HepG2 (cell line): ENCODE measurements at regions not wholly inside any gene's neighbourhood (a gene's known extent, or its start where the extent isn't known, plus 50 kb on each side); places are given as distances from the start of the nearest gene placed in this dataset.

Experiments used
- REPIN1 ChIP-seq: sonication (generic); formaldehyde crosslinking; IDR thresholded peaks from 2 replicates; pipeline ENCODE4 v1.8.0; 2022; ENCODE audit warnings: missing genetic modification reagents, low read depth, mild to moderate bottlenecking, borderline replicate concordance
- SOX6 ChIP-seq, 2 experiments: fragments of 450-650 bp in 1 of 2; sonication (generic) in 1 of 2; formaldehyde crosslinking in 1 of 2; IDR thresholded peaks; 2 replicates each; pipeline versions ENCODE4 v1.4.0 to v1.6.1; 2017 to 2020; ENCODE audit warnings: antibody characterized with exemption in 1 of 2, mild to moderate bottlenecking in 1 of 2, missing genetic modification reagents in 1 of 2
- TF ChIP-seq, protein P1 (sequence below): sonication (generic); formaldehyde crosslinking; IDR thresholded peaks from 2 replicates; pipeline ENCODE4 v1.4.0; 2020; ENCODE audit warnings: missing genetic modification reagents

- no peak for TF ChIP-seq SOX6 (IDR thresholded peaks at IDR 0.05)
- TF ChIP-seq SOX6 (CRISPR knock-in tag; IDR thresholded peaks at IDR 0.05): no peak
- TF ChIP-seq REPIN1 (CRISPR knock-in tag): no peak
- TF ChIP-seq, protein P1, sequence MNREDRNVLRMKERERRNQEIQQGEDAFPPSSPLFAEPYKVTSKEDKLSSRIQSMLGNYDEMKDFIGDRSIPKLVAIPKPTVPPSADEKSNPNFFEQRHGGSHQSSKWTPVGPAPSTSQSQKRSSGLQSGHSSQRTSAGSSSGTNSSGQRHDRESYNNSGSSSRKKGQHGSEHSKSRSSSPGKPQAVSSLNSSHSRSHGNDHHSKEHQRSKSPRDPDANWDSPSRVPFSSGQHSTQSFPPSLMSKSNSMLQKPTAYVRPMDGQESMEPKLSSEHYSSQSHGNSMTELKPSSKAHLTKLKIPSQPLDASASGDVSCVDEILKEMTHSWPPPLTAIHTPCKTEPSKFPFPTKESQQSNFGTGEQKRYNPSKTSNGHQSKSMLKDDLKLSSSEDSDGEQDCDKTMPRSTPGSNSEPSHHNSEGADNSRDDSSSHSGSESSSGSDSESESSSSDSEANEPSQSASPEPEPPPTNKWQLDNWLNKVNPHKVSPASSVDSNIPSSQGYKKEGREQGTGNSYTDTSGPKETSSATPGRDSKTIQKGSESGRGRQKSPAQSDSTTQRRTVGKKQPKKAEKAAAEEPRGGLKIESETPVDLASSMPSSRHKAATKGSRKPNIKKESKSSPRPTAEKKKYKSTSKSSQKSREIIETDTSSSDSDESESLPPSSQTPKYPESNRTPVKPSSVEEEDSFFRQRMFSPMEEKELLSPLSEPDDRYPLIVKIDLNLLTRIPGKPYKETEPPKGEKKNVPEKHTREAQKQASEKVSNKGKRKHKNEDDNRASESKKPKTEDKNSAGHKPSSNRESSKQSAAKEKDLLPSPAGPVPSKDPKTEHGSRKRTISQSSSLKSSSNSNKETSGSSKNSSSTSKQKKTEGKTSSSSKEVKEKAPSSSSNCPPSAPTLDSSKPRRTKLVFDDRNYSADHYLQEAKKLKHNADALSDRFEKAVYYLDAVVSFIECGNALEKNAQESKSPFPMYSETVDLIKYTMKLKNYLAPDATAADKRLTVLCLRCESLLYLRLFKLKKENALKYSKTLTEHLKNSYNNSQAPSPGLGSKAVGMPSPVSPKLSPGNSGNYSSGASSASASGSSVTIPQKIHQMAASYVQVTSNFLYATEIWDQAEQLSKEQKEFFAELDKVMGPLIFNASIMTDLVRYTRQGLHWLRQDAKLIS (CRISPR knock-in tag): no peak
These were observed 1966.1 kb upstream of the CELF4 start for GRCh38 chr18:39531659-39532058.
